ENCODE measurements at regions not wholly inside any gene's neighbourhood (a gene's known extent, or its start where the extent isn't known, plus 50 kb on each side); places are given as distances from the start of the nearest gene placed in this dataset.

DNA sequence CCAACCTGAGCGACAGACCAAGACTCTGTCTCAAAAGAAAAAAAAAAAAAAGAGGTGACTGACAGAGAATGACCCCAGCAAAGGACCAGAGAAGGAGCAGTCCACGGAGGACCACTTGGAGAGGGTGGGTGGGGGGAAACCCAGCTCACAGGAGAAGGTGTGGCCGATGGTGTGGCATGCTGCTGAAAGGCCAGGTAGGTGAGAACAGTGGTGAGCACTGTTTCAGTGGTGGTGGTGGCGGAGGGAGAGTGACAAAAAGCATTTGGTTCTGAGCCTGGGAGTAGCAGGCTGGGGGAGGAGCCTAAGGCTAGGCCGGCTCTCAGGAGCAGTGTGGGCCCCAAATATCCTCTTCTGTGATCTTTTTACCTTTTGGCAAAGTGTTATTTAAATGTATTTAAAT is 63.8 kb downstream of the IRF2BPL start:
- TF ChIP-seq, protein P1, sequence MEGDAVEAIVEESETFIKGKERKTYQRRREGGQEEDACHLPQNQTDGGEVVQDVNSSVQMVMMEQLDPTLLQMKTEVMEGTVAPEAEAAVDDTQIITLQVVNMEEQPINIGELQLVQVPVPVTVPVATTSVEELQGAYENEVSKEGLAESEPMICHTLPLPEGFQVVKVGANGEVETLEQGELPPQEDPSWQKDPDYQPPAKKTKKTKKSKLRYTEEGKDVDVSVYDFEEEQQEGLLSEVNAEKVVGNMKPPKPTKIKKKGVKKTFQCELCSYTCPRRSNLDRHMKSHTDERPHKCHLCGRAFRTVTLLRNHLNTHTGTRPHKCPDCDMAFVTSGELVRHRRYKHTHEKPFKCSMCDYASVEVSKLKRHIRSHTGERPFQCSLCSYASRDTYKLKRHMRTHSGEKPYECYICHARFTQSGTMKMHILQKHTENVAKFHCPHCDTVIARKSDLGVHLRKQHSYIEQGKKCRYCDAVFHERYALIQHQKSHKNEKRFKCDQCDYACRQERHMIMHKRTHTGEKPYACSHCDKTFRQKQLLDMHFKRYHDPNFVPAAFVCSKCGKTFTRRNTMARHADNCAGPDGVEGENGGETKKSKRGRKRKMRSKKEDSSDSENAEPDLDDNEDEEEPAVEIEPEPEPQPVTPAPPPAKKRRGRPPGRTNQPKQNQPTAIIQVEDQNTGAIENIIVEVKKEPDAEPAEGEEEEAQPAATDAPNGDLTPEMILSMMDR (IDR thresholded peaks at IDR 0.05): no peak
- TF ChIP-seq POLR2AphosphoS5 (IDR thresholded peaks at IDR 0.05): no peak
- no peak for TF ChIP-seq EP300 (IDR thresholded peaks at IDR 0.05; ENCODE audit: low read depth)

Measured in transverse colon (tissue), 4 donors.